IPS-NIHi7 (cell line): ENCODE measurements at regions not wholly inside any gene's neighbourhood (a gene's known extent, or its start where the extent isn't known, plus 50 kb on each side); places are given as distances from the start of the nearest gene placed in this dataset.
A peak's percentile ranks its signal among the peaks of the same experiment; 100 is the strongest.
"Not testable (repeated sequence)": the region's sequence is repeated elsewhere in the genome, so short reads cannot be mapped to it uniquely, and the experiment has no call there.

ENCODE experiments used
- DNase-seq: peaks from one replicate; pipeline ENCODE4 v3.0.0; 2012; ENCODE audit warnings: mixed read lengths; ENCODE audit errors: extremely low spot score

GRCh38 chrX:99095965-99096635 lies 1314.0 kb downstream of the PCDH19 start:
- DNase-seq, result no peak

DNA sequence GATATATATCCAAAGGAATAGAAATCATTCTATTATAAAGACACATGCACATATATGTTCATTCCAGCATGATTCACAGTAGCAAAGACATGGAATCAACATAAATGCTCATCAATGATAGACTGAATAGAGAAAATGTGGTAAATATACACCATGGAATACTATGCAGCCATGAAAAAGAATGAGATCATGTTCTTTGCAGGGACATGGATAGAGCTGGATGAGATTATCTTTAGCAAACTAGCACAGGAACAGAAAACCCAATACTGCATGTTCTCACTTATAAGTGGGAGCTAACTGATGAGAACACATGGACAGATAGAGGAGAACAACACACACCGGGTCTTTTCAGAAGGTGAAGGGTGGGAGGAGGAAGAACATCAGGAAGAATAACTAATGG lies 1318.6 kb downstream of the PCDH19 start:
- DNase-seq, result no peak

- no peak for DNase-seq
These were observed 1331.8 kb downstream of the PCDH19 start for GRCh38 chrX:99078301-99078700.

DNA sequence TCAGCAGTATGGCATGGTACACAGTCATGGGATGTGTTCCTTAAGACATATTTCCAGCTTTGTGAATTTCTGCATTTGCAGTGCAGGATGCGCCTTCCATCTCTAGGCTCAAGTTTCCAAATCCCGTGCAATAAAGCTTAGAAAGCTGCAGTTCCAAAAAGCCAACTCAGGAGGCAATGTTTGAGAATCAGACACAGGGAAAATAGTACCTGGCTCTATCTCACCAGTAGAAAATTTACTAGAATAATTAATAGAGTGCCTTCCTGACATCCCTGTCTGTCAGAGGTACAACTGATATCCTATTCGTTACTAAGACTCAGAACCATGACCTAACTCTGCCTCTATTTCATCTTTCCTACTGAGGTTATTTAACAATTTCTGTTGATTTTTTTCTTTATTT lies 1333.0 kb downstream of the PCDH19 start:
- no peak for DNase-seq

DNA sequence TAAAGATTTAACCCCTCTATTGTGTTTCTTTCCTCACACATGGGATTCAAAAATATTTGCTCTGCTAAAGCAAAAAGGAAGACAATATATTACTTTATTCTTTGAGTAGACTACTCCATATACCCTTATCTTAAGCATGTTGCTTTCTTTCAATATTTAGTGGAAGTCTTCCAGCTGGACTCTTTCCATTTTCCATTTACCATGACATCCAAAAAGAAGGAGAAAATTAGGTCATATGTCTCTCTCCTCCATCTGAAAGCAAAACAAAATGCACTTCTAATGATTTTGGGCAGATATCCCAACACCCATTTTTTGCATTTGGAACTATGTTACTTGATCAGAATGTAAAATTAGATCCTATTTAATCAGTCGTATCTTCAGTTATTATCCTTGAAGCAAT lies 1336.5 kb downstream of the PCDH19 start:
- DNase-seq, result no peak

GRCh38 chrX:99051639-99052038 lies 1358.4 kb downstream of the PCDH19 start:
- no peak for DNase-seq

DNA sequence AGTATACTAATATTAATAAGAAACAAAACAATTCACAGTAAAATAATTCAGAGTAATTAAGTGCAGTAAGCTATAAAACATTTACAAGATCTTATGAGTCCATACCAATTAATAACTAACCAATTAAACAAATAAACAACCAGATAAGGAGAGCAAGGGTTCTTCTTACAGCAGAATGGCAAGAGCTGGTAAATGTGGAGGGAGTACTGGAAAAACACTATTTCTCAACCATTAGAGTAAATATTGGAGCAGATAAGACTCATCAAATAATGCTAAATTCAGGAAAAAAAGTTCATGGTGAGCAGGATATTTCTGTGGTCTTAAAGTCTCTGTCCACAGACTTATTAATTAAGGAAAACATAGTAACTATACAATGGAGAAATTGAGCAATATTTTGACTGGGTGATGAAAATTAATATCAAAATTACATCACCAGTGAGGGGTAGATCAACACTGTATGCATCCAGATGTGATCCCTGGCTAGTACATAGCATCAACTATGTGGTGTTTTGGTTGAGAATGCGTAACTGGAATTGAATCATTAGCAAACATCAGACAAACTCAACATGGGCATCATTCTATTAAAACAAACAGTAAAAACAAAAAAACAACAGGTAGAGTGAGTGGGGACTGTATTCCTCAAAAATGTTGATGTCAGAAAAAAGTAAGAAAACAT lies 1376.7 kb downstream of the PCDH19 start:
- DNase-seq, result no peak

DNA sequence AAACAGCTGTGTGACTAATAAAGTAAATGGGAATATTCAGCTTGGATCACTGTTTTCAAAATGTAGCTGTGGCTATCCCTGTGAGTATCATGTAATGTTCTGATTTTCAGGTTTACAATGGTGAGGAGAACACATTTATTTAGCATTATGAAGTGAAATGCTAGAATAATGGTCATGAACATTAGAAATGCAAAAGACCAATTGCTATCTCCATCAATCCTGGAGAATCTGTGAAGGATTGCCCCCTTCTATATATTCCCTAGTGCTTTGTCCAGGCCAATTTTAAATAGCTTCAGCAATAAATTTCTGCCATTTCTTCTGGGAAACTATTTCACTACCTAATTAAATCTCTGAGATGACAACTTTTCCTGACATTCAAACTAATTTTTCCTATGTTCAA lies 1399.1 kb downstream of the PCDH19 start:
- no peak for DNase-seq

GRCh38 chrX:99001286-99001685 lies 1408.8 kb downstream of the PCDH19 start:
- peak; percentile 15 for DNase-seq

DNA sequence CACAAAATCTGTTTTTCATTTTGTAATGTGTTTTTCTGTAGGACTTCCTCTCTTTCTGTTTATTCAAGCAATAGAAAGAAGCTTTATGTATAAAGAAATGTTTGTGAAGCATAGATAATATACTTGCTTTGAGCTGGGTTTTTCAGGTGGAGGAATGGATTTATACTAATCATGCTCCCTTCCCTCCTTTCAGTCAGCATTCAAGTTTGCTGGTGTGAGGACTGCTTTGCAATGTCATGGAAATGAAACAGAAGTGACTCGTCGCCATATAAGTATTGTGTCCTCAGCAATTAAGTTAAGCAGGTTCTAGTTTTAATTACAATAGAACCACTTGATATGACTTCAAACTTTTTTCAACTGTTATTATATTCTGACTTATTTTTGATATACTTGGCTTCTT lies 1447.1 kb downstream of the PCDH19 start:
- peak; percentile 9 for DNase-seq

- DNase-seq, result peak; percentile 8
These were observed 1454.1 kb downstream of the PCDH19 start for GRCh38 chrX:98956014-98956413.

DNA sequence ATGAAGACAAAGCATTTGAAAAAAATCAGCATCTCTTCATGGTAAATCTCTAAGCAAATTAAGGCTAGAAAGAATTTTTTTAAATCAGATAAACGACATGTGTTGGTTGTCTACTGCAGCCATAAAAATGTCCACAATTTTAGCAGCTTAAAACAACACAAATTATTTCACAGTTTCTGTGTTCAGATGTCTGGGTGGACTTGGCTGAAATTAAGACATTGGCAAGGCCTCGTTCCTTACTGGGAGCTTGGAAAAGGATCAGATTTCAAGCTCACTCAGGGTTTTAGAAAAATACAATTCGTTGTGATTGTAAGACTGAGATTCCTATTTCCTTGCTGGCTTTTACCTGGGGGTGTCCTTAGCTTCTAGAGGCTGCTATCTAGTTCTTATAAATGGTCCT lies 1470.6 kb downstream of the PCDH19 start:
- DNase-seq, result no peak

- no peak for DNase-seq
These were observed 1478.9 kb downstream of the PCDH19 start for GRCh38 chrX:98931216-98931615.

GRCh38 chrX:98924511-98924910 lies 1485.6 kb downstream of the PCDH19 start:
- DNase-seq, result no peak

DNA sequence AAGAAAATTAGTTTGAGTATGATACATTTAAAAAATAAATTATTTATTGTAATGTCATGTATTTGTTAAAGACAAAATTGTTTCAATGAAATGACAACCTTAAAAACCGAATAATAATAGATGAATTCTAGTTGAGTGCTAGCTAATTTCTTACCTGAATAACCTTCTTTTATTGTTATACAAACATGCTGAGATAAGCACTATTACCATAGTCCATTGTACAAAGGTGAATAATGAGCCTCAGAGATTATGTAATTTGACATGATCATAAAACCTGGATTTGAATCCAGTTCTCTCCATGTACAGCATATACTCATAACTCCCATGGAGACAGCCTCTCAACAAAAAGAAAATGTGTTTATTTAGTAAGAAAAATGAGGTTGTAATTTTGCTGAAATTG lies 1512.9 kb downstream of the PCDH19 start:
- DNase-seq, result no peak

GRCh38 chrX:98850639-98851038 lies 1559.4 kb downstream of the PCDH19 start:
- DNase-seq, result not testable (repeated sequence)
